HG03521 (cell line): ENCODE measurements at regions not wholly inside any gene's neighbourhood (a gene's known extent, or its start where the extent isn't known, plus 50 kb on each side); places are given as distances from the start of the nearest gene placed in this dataset.
"Not testable (repeated sequence)": the region's sequence is repeated elsewhere in the genome, so short reads cannot be mapped to it uniquely, and the experiment has no call there.

Experiments
- ATAC-seq: cut with Tn5 transposase; IDR thresholded peaks from one replicate; pipeline ENCODE4 v1.9.1; 2021; ENCODE audit warnings: mild to moderate bottlenecking, moderate library complexity; ENCODE audit not compliant: unreplicated experiment

GRCh38 chr14:106061877-106062500, 535.6 kb downstream of the TMEM121 start:
- ATAC-seq = not testable (repeated sequence)

DNA sequence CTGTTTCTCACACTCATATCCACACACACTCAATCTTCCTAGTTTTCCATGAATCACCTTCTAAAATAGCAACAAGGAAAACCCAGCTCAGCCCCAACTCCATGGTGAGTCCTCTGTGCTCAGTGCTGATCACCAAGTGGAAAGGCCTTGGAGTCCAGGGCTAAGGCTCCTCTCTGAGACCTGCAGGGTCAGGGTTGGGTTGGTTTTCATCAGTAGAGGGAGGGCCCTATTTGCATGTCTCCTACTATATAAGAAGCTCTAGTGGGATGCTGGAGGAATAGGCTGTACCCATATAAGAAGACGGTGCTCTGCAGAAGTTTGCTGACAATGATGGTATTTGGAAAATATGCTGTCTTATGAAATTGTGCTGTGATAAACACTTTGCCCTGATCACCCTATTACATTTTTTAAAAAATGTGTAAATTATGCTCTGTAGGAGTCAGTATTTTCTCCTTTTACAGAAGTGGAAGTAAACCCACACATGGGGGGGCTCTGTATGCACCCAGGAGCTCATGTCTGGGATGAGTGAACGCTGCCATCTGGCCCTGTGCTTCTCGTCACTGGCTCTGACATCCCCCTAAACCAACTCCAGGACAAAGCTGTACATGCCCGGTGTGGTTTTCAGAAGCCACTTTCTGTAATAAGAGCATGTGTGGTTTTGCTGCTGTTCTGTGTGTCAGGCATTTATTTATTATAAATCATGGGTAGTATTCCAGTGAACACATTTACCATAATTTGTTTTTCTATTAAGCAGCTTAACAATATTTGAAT, 536.3 kb downstream of the TMEM121 start:
- no peak for ATAC-seq

GRCh38 chr14:106067935-106068334, 541.6 kb downstream of the TMEM121 start:
- no peak for ATAC-seq

GRCh38 chr14:106069804-106070625, 543.6 kb downstream of the TMEM121 start:
- no peak for ATAC-seq

- no peak for ATAC-seq
Observed at GRCh38 chr14:106080922-106081321, 554.5 kb downstream of the TMEM121 start.

DNA sequence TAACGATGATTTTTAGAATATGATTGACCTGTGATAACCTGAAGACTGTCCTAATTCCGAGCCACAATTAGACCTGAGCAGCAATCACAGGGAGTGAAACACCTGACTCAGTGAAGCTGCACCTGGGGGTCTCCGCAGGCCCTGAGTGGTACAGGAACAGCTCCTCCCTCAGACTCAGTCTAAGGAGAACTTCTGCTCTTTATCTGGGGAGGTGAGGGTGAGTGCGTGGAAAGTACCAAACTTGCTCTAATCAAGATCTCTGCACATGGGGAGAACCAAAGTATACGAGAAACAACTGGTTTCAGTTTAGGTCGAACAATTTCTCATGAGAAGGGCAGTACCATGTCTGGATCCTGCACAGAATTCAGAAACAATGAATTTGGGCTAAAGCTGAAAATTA, 555.3 kb downstream of the TMEM121 start:
- not testable (repeated sequence) for ATAC-seq

DNA sequence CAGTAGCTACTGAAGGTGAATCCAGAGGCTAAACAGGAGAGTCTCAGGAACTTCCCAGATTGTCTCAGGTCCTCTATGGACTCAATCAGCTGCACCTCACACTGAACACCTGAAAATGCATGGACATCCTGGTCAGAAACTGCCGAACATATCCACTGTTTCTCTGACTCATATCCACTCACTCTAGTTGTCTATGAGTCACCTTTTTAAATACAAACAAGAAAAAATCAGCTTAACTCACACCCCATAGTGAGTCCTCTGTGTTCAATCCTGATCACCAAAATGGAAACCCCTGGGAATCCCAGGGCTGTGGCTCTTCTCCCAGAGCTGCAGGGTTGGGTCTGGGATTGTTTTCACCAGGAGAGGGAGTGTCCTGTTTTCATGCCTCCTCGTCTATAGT, 556.7 kb downstream of the TMEM121 start:
- no peak for ATAC-seq

GRCh38 chr14:106087837-106088236, 561.5 kb downstream of the TMEM121 start:
- no peak for ATAC-seq

DNA sequence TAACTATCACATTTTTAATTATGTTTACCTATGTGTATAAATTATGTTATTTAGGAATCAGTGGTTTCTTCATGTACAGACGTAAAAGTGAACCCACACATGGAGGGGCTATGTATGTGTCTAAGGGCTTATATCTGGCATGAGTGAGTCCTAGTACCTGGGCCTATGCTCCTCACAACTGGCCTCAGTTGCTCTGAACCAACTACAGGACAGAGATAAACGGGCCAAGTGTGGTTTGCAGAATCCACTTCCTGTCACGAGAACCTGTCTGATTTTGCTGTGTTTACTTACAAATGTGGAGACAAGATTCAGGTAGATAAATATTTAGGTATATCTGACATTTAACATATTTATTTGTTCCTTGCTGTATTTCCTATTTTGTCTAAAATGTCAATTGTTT, 562.5 kb downstream of the TMEM121 start:
- not testable (repeated sequence) for ATAC-seq

DNA sequence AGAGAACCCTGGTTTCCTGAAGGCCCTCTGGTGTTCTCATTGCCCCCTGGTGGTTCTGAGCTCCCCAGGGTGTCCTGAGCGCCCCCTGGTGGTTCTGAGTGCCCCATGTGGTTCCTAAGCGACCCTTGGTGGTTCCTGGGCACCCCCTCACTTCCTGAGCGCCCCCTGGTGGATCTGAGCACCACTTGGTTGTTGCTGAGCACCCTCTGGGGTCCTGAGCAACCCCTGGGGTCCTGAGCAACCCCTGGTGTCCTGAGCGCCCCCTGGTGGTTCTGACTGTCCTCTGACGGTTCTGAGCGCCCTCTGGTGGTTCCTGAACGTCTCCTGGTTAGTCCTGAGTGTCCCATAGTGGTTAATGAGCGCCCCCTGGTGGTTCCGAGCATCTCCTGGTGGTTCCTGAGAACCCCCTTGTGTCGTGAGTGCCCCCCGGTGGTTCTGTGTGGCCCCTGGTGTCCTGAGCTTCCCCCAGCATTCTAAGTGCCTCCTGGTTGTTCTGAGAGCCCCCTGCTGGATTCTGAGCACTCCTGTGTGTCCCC, 568.3 kb downstream of the TMEM121 start:
- ATAC-seq = peak; percentile 96

DNA sequence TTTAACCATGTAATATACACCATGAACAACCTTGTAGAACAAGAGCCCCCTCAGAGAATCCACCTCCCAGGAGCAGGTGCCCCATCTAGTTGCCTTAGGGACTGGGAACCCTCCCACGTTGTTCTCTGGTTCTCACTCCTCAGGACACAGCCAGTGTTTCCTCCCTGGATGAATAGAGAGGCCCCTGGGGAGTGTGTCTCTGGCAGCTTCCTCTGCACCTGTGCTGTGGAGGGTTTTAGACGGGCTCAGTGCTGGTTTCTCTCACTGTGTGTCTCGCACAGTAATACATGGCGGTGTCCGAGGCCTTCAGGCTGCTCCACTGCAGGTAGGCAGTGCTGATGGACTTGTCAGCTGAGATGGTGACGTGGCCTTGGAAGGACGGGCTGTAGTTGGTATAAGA, 581.3 kb downstream of the TMEM121 start:
- ATAC-seq = no peak

- ATAC-seq = no peak
Observed at GRCh38 chr14:106109337-106109736, 583.0 kb downstream of the TMEM121 start.

DNA sequence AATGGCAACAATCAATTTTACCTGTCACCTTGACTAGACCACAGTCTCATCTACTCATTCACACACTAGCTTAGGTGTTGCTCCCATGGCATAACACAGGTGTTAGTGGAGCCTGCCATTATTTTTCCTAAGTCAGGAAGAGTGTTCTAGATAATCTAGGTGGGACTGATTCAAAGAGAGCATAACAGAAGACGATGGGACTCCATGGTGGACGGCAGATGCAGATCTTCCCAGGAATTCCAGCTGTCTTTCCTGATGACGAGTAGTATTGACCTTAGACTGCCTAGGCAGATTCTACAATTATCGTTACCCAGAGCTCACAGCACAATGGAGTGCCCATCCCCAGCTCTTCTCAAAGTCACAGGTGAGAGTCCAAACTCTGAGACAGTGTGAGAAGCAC, 589.0 kb downstream of the TMEM121 start:
- ATAC-seq = no peak

DNA sequence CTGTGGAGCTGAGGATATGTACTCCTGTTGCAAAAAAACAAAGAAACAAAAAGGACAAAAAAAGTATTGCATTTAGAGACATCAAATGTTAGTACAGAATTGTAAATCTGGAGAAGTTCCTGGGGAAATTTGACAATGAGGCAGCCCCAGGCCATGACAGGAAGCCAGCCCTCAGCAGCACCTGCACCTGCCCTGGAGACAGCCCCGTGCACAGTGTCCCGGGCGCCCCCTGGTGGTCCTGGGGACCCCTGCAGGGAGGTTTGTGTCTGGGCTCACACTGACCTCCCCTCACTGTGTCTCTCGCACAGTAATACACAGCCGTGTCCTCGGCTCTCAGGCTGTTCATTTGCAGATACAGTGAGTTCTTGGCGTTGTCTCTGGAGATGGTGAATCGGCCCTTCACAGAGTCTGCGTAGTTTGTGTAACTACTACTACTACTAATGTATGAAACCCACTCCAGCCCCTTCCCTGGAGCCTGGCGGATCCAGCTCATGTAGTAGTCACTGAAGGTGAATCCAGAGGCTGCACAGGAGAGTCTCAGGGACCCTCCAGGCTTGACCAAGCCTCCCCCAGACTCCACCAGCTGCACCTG, 590.1 kb downstream of the TMEM121 start:
- ATAC-seq = not testable (repeated sequence)

- ATAC-seq = no peak
Observed at GRCh38 chr14:106120101-106120500, 593.7 kb downstream of the TMEM121 start.

- no peak for ATAC-seq
Observed at GRCh38 chr14:106129274-106129673, 602.9 kb downstream of the TMEM121 start.

DNA sequence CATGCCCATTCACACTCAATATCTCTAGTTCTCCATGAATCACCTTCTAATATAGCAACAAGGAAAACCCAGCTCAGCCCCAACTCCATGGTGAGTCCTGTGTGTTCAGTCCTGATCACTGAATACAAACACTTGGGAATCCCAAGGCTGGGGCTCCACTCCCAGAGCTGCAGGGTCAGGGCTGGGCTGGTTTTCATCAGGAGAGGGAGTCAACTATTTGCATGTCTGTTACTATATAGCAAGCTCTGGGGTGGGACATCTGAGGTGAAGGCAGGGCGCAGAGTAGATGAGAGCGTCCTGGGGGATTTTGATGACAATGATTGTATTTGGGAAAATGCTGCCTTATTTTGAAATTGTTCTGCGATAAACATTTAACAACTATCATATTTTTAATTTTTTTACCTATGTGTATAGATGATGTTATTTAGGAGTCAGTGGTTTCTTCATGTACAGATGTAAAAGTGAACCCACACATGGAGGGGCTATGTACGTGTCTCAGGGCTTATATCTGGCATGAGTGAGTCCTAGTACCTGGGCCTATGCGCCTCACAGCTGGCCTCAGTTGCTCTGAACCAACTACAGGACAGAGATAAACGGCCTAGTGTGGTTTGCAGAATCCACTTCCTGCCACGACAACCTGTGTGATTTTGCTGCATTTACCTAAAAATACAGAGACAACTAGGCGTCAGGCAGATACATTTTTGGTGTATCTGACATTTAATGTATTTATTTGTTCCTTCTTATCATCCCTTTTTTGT, 603.7 kb downstream of the TMEM121 start:
- ATAC-seq = not testable (repeated sequence)

- ATAC-seq = not testable (repeated sequence)
Observed at GRCh38 chr14:106133126-106133525, 606.7 kb downstream of the TMEM121 start.

- no peak for ATAC-seq
Observed at GRCh38 chr14:106134886-106135285, 608.5 kb downstream of the TMEM121 start.
